ENCODE measurements at regions not wholly inside any gene's neighbourhood (a gene's known extent, or its start where the extent isn't known, plus 50 kb on each side); places are given as distances from the start of the nearest gene placed in this dataset.

- TF ChIP-seq CTCF (IDR thresholded peaks at IDR 0.05) (no peak), POLR2AphosphoS5 (IDR thresholded peaks at IDR 0.05) (no peak), POLR2A (IDR thresholded peaks at IDR 0.05) (no peak)
Observed at GRCh38 chr12:23043646-23044045, 418.7 kb downstream of the ETNK1 start.

All from breast epithelium (tissue), 3 donors.